Natural killer cell (primary cell): ENCODE measurements at regions not wholly inside any gene's neighbourhood (a gene's known extent, or its start where the extent isn't known, plus 50 kb on each side); places are given as distances from the start of the nearest gene placed in this dataset.
A peak's percentile ranks its signal among the peaks of the same experiment; 100 is the strongest.
"Not testable (repeated sequence)": the region's sequence is repeated elsewhere in the genome, so short reads cannot be mapped to it uniquely, and the experiment has no call there.

Source experiments
- ATAC-seq, 3 donors: fragments of 150-1000 bp in 2 of 3; fragments of 200-7000 bp in 1 of 3; cut with Tn5 transposase; 1 replicate in 1 of 3; 2 replicates in 2 of 3; pipeline ENCODE4 v1.10.0; 2021; ENCODE audit warnings: mild to moderate bottlenecking in 2 of 3, moderate library complexity in 2 of 3
- DNase-seq, 2 donors: peaks; one replicate each; pipeline versions ENCODE4 v3.0.0 to v3.0.0-alpha.2; 2013 to 2021; ENCODE audit warnings: mixed read lengths in 1 of 2
- H3K27ac ChIP-seq: one replicate; pipeline ENCODE4 v1.5.1; 2013; ENCODE audit warnings: mild to moderate bottlenecking, low read length
- H3K27me3 ChIP-seq: one replicate; pipeline ENCODE4 v1.6.1; 2013; ENCODE audit warnings: low read length; ENCODE audit not compliant: control insufficient read depth, insufficient read depth
- H3K36me3 ChIP-seq: one replicate; pipeline ENCODE4 v1.6.1; 2013; ENCODE audit warnings: low read length; ENCODE audit not compliant: control insufficient read depth, insufficient read depth
- H3K4me1 ChIP-seq: one replicate; pipeline ENCODE4 v1.6.1; 2013; ENCODE audit warnings: low read length; ENCODE audit not compliant: control insufficient read depth, insufficient read depth
- H3K4me3 ChIP-seq: one replicate; pipeline ENCODE4 v1.5.1; 2013; ENCODE audit warnings: low read length
- H3K9me3 ChIP-seq: one replicate; pipeline ENCODE4 v1.6.1; 2013; ENCODE audit warnings: low read length; ENCODE audit not compliant: control insufficient read depth, insufficient read depth
- H3K27ac Mint-ChIP-seq, 2 donors: one replicate each; pipeline ENCODE4 v1.8.0; 2022; ENCODE audit warnings: mild to moderate bottlenecking in 2 of 2, mixed read lengths in 2 of 2, moderate library complexity in 1 of 2
- H3K27me3 Mint-ChIP-seq, 2 donors: one replicate each; pipeline ENCODE4 v1.8.0; 2022; ENCODE audit warnings: low read depth in 2 of 2, mixed read lengths in 2 of 2
- H3K36me3 Mint-ChIP-seq: one replicate; pipeline ENCODE4 v1.8.0; 2022; ENCODE audit warnings: mixed read lengths
- H3K4me1 Mint-ChIP-seq, 2 donors: one replicate each; pipeline ENCODE4 v1.8.0; 2022; ENCODE audit warnings: mixed read lengths in 2 of 2
- H3K4me3 Mint-ChIP-seq: one replicate; pipeline ENCODE4 v1.8.0; 2022; ENCODE audit warnings: mild to moderate bottlenecking, moderate library complexity, mixed read lengths
- H3K9me3 Mint-ChIP-seq, 2 donors: one replicate each; pipeline ENCODE4 v1.8.0; 2022; ENCODE audit warnings: mixed read lengths in 2 of 2
- CTCF ChIP-seq: fragments of 200-600 bp; IDR thresholded peaks from one replicate; pipeline ENCODE4 v1.8.0; 2022; ENCODE audit warnings: antibody characterized with exemption
- WGBS: methylation state at CpG from one replicate; pipeline ENCODE4 v1.1.7; 2013; ENCODE audit warnings: missing lambda C conversion rate; ENCODE audit not compliant: insufficient coverage; 5-methylcytosine and 5-hydroxymethylcytosine counted together
- intact Hi-C: fragments of 100-400 bp; cut with micrococcal nuclease; formaldehyde crosslinking; loops from one replicate; pipeline ENCODE4 v1.14.2; 2022

GRCh38 chr21:28856588-28857250 is 136.0 kb downstream of the LTN1 start:
- Histone ChIP-seq H3K36me3 (no peaks in the 10 kb centered on the region), H3K27ac (no peak overlapping the region), H3K27me3 (no peaks in the 10 kb centered on the region), H3K4me1 (no peaks in the 10 kb centered on the region), H3K4me3 (no peak overlapping the region), H3K9me3 (no peaks in the 10 kb centered on the region)
- 94% methylated on average over 5 of the region's 5 CpGs for WGBS
- ATAC-seq, result no peak
- Mint-ChIP-seq H3K27me3 (no peaks in the 10 kb centered on the region), H3K9me3 (no peaks in the 10 kb centered on the region), H3K4me3 (no peak overlapping the region), H3K4me1 (no peaks in the 10 kb centered on the region), H3K36me3 (peaks cover 6% of the 10 kb centered on the region), H3K27ac (no peak overlapping the region)
- intact Hi-C loops, result no loop called here
- DNase-seq, result no peak
- no peak for TF ChIP-seq CTCF

GRCh38 chr21:28852706-28853105 is 140.0 kb downstream of the LTN1 start:
- no peaks in the 10 kb centered on the region for H3K9me3 ChIP-seq
- Mint-ChIP-seq H3K36me3 (peaks cover 6% of the 10 kb centered on the region), H3K9me3 (no peaks in the 10 kb centered on the region), H3K27ac (no peak overlapping the region), H3K4me1 (peaks cover 13 to 14% of the 10 kb centered on the region in 2 donors), H3K27me3 (no peaks in the 10 kb centered on the region), H3K4me3 (no peak overlapping the region)
- H3K4me3 ChIP-seq, result no peak overlapping the region
- intact Hi-C loops, result no loop called here
- H3K4me1 ChIP-seq, result no peaks in the 10 kb centered on the region
- H3K36me3 ChIP-seq, result no peaks in the 10 kb centered on the region
- no peak for DNase-seq
- H3K27me3 ChIP-seq, result no peaks in the 10 kb centered on the region
- no peak overlapping the region for H3K27ac ChIP-seq
- no peak for ATAC-seq
- 38% methylated on average over 3 of the region's 5 CpGs for WGBS
- no peak for TF ChIP-seq CTCF

- no peaks in the 10 kb centered on the region for H3K27me3 ChIP-seq
- H3K9me3 Mint-ChIP-seq, result no peaks in the 10 kb centered on the region
- no peaks in the 10 kb centered on the region for H3K9me3 ChIP-seq
- H3K4me3 Mint-ChIP-seq, result no peak overlapping the region
- TF ChIP-seq CTCF, result no peak
- intact Hi-C loops, result no loop called here
- no peak overlapping the region for H3K4me3 ChIP-seq
- peaks cover 6% of the 10 kb centered on the region for H3K36me3 Mint-ChIP-seq
- 100% methylated on average over 1 of the region's 1 CpG for WGBS
- no peaks in the 10 kb centered on the region for H3K4me1 ChIP-seq
- DNase-seq, result no peak
- ATAC-seq, result no peak
- peaks cover 13 to 14% of the 10 kb centered on the region in 2 donors for H3K4me1 Mint-ChIP-seq
- H3K27me3 Mint-ChIP-seq, result no peaks in the 10 kb centered on the region
- no peaks in the 10 kb centered on the region for H3K36me3 ChIP-seq
- no peak overlapping the region for H3K27ac ChIP-seq
- H3K27ac Mint-ChIP-seq, result no peak overlapping the region
These were observed 141.0 kb downstream of the LTN1 start for GRCh38 chr21:28851645-28852044.

- WGBS, result 92% methylated on average over 1 of the region's 1 CpG
- not testable (repeated sequence) for ATAC-seq, H3K9me3 ChIP-seq, H3K9me3 Mint-ChIP-seq, H3K4me3 ChIP-seq, H3K27ac ChIP-seq, H3K36me3 Mint-ChIP-seq, H3K36me3 ChIP-seq, H3K4me3 Mint-ChIP-seq, DNase-seq, H3K27me3 Mint-ChIP-seq, H3K27me3 ChIP-seq
- intact Hi-C loops, result loop anchor here (10.0 kb wide), 1 partner anchor 236 kb away; the partner anchor contains the start of gene CCT8
- peaks cover 11% of the 10 kb centered on the region for H3K4me1 ChIP-seq
- Mint-ChIP-seq H3K27ac (peak overlapping the region; percentile 16 to 34), H3K4me1 (peaks cover 36 to 37% of the 10 kb centered on the region in 2 donors)
These were observed 153.4 kb downstream of the LTN1 start for GRCh38 chr21:28839237-28839636.

- H3K4me3 ChIP-seq, H3K36me3 ChIP-seq, H3K9me3 ChIP-seq, H3K9me3 Mint-ChIP-seq, H3K27me3 ChIP-seq, H3K27me3 Mint-ChIP-seq, H3K36me3 Mint-ChIP-seq: not testable (repeated sequence)
- peaks cover 24% of the 10 kb centered on the region for H3K4me1 ChIP-seq
- ATAC-seq (peak in 1 of 3 donors; percentile 29), DNase-seq (peak in 1 of 2 donors; percentile 42)
- peak overlapping the region; percentile 79 for H3K27ac ChIP-seq
- Mint-ChIP-seq H3K4me3 (peak overlapping the region; percentile 45), H3K27ac (peak overlapping the region; percentile 82 to 86), H3K4me1 (peaks cover 54 to 55% of the 10 kb centered on the region in 2 donors)
- intact Hi-C loops, result loop anchor here (10.0 kb wide), 1 partner anchor 237 kb away; the partner anchor contains the start of gene CCT8
- 10% methylated on average over 1 of the region's 1 CpG for WGBS
These were observed 155.3 kb downstream of the LTN1 start for GRCh38 chr21:28837426-28837825.

- H3K9me3 ChIP-seq, H3K27me3 Mint-ChIP-seq, H3K36me3 ChIP-seq, H3K9me3 Mint-ChIP-seq, H3K36me3 Mint-ChIP-seq, H3K27me3 ChIP-seq: not testable (repeated sequence)
- Mint-ChIP-seq H3K27ac (peak overlapping the region; percentile 82 to 86), H3K4me1 (peaks cover 61% of the 10 kb centered on the region in 2 donors), H3K4me3 (peak overlapping the region; percentile 97)
- DNase-seq (peak in 1 of 2 donors; percentile 52), ATAC-seq (peak; percentile 52 to 68 (median 62))
- intact Hi-C loops, result loop anchor here (1.0 to 10.0 kb wide), 2 partner anchors 49 to 238 kb away; partner anchors contain the start of gene CCT8
- WGBS, result no CpG with 5 or more reads among the region's 1 CpG
- Histone ChIP-seq H3K4me1 (peaks cover 24% of the 10 kb centered on the region), H3K4me3 (peak overlapping the region; percentile 19), H3K27ac (peak overlapping the region; percentile 79)
These were observed 156.1 kb downstream of the LTN1 start for GRCh38 chr21:28836588-28836987.
